SK-N-SH (cell line): ENCODE measurements at regions not wholly inside any gene's neighbourhood (a gene's known extent, or its start where the extent isn't known, plus 50 kb on each side); places are given as distances from the start of the nearest gene placed in this dataset.

ENCODE experiments used
- CTCF ChIA-PET: fragments of 300-600, 350-600 bp; formaldehyde crosslinking; extraction: SDS; loops from one replicate; lab custom pipeline; 2021; lab: Yijun Ruan, JAX
- POLR2A ChIA-PET: fragments of 350-600 bp; sonication (Branson Sonifier 250); formaldehyde crosslinking; extraction: SDS; loops from one replicate; lab custom pipeline; 2020; ENCODE audit warnings: antibody characterized with exemption, inconsistent platforms; lab: Yijun Ruan, JAX
- DNase-seq: peaks from one replicate; pipeline ENCODE4 v3.0.0; 2012
- H2AFZ ChIP-seq: fragments of 200-600 bp; sonication (generic); 2 replicates; pipeline ENCODE4 v1.8.1; 2016; ENCODE audit warnings: antibody characterized with exemption, mild to moderate bottlenecking, low read depth
- H3F3A ChIP-seq: fragments of 200-600 bp; sonication (generic); replicated peaks from 2 replicates; pipeline ENCODE3; 2016; ENCODE audit warnings: antibody characterized with exemption, mild to moderate bottlenecking; ENCODE audit not compliant: insufficient read depth
- H3K27ac ChIP-seq, 2 experiments: fragments of 200-500 bp in 1 of 2; fragments of 200-600 bp in 1 of 2; sonication (Bioruptor generic) in 1 of 2; sonication (generic), shearing (Covaris generic) in 1 of 2; 2 replicates each; pipeline versions ENCODE4 v1.5.1 to v1.6.1; 2014 to 2016; ENCODE audit warnings: low read depth in 2 of 2, inconsistent platforms in 1 of 2, low read length in 1 of 2, mild to moderate bottlenecking in 1 of 2, mixed read lengths in 1 of 2
- H3K27me3 ChIP-seq: fragments of 200-600 bp; sonication (generic), shearing (Covaris generic); 2 replicates; pipeline ENCODE4 v1.6.1; 2016; ENCODE audit warnings: mixed run types; ENCODE audit not compliant: insufficient read depth
- H3K36me3 ChIP-seq, 2 experiments: fragments of 200-500 bp in 1 of 2; fragments of 200-600 bp in 1 of 2; sonication (Bioruptor generic) in 1 of 2; sonication (generic) in 1 of 2; replicated peaks in 1 of 2; 2 replicates each; pipeline versions ENCODE3 to v1.5.1; 2014 to 2016; ENCODE audit warnings: low read length in 1 of 2, mild to moderate bottlenecking in 1 of 2; ENCODE audit not compliant: insufficient read depth in 2 of 2, control insufficient read depth in 1 of 2
- H3K4me1 ChIP-seq, 2 experiments: fragments of 200-500 bp in 1 of 2; fragments of 200-600 bp in 1 of 2; sonication (Bioruptor generic) in 1 of 2; sonication (generic), shearing (Covaris generic) in 1 of 2; 2 replicates each; pipeline versions ENCODE4 v1.5.1 to v1.6.1; 2014 to 2016; ENCODE audit warnings: low read depth in 1 of 2, low read length in 1 of 2, mixed run types in 1 of 2; ENCODE audit not compliant: insufficient read depth in 2 of 2, control insufficient read depth in 1 of 2
- H3K4me2 ChIP-seq: fragments of 200-600 bp; sonication (generic), shearing (Covaris generic); 2 replicates; pipeline ENCODE4 v1.6.1; 2017; ENCODE audit warnings: mixed run types
- H3K4me3 ChIP-seq, 2 experiments: fragments of 200-500 bp in 1 of 2; fragments of 200-600 bp in 1 of 2; sonication (Bioruptor generic) in 1 of 2; sonication (generic), shearing (Covaris generic) in 1 of 2; 2 replicates each; pipeline versions ENCODE4 v1.5.1 to v1.8.1; 2014 to 2016; ENCODE audit warnings: low read depth in 2 of 2, inconsistent platforms in 1 of 2, low read length in 1 of 2, mild to moderate bottlenecking in 1 of 2, mixed read lengths in 1 of 2, moderate library complexity in 1 of 2
- H3K79me2 ChIP-seq: fragments of 200-600 bp; sonication (generic); 2 replicates; pipeline ENCODE4 v1.8.1; 2017; ENCODE audit warnings: mild to moderate bottlenecking; ENCODE audit not compliant: insufficient read depth
- H3K9ac ChIP-seq: fragments of 200-600 bp; sonication (generic); 2 replicates; pipeline ENCODE4 v1.6.1; 2017; ENCODE audit warnings: mixed run types
- H3K9me2 ChIP-seq: fragments of 200-600 bp; sonication (generic); 2 replicates; pipeline ENCODE4 v1.6.1; 2017; ENCODE audit warnings: mixed run types
- H3K9me3 ChIP-seq: fragments of 200-600 bp; sonication (generic); 2 replicates; pipeline ENCODE4 v1.6.1; 2017; ENCODE audit warnings: mixed run types, mild to moderate bottlenecking, moderate library complexity
- H4K20me1 ChIP-seq: fragments of 200-600 bp; sonication (generic); 2 replicates; pipeline ENCODE4 v1.6.1; 2017; ENCODE audit warnings: mild to moderate bottlenecking, mixed run types; ENCODE audit not compliant: insufficient read depth
- CTCF ChIP-seq: fragments of 200-600 bp; sonication (generic); IDR thresholded peaks from 2 replicates; pipeline ENCODE4 v1.6.1; 2017; ENCODE audit warnings: antibody characterized with exemption, mild to moderate bottlenecking, moderate library complexity
- FOSL2 ChIP-seq: IDR thresholded peaks from 2 replicates; pipeline ENCODE4 v1.4.0; 2012; ENCODE audit warnings: low read depth, mild to moderate bottlenecking, moderate library complexity, borderline replicate concordance
- FOXM1 ChIP-seq: IDR thresholded peaks from 2 replicates; pipeline ENCODE4 v1.4.0; 2012; ENCODE audit warnings: low read depth, mild to moderate bottlenecking
- GATA2 ChIP-seq: sonication (generic); formaldehyde crosslinking; IDR thresholded peaks from 2 replicates; pipeline ENCODE4 v1.5.0; 2020; ENCODE audit warnings: mild to moderate bottlenecking, missing genetic modification reagents
- MAX ChIP-seq: IDR thresholded peaks from 2 replicates; pipeline ENCODE4 v1.4.0; 2012; ENCODE audit warnings: low read depth
- MEF2A ChIP-seq: IDR thresholded peaks from 2 replicates; pipeline ENCODE4 v1.4.0; 2012; ENCODE audit warnings: low read depth, borderline replicate concordance
- MXI1 ChIP-seq: IDR thresholded peaks from 2 replicates; pipeline ENCODE4 v1.6.1; 2012; ENCODE audit warnings: mild to moderate bottlenecking, low read depth, low read length, improper control_type of control experiment
- NFIC ChIP-seq: IDR thresholded peaks from 2 replicates; pipeline ENCODE4 v1.4.0; 2012; ENCODE audit warnings: borderline replicate concordance
- RAD21 ChIP-seq: IDR thresholded peaks from 2 replicates; pipeline ENCODE4 v1.6.1; 2012; ENCODE audit warnings: mild to moderate bottlenecking, low read length
- RCOR1 ChIP-seq: fragments of 150-350 bp; IDR thresholded peaks from 2 replicates; pipeline ENCODE4 v1.6.1; 2017; ENCODE audit warnings: antibody characterized with exemption, low read length
- RXRA ChIP-seq: IDR thresholded peaks from 2 replicates; pipeline ENCODE4 v1.4.0; 2012; ENCODE audit warnings: low read depth, mild to moderate bottlenecking, borderline replicate concordance
- SIN3A ChIP-seq: IDR thresholded peaks from 2 replicates; pipeline ENCODE4 v1.6.1; 2012; ENCODE audit warnings: low read depth, mild to moderate bottlenecking, low read length, moderate library complexity, borderline replicate concordance
- USF2 ChIP-seq: fragments of 150-350 bp; IDR thresholded peaks from 2 replicates; pipeline ENCODE4 v1.6.1; 2017; ENCODE audit warnings: antibody characterized with exemption, low read length, low read depth, borderline replicate concordance
- YY1 ChIP-seq: IDR thresholded peaks from 2 replicates; pipeline ENCODE4 v1.4.0; 2012; ENCODE audit warnings: low read depth, mild to moderate bottlenecking
- ZBTB33 ChIP-seq: IDR thresholded peaks from 2 replicates; pipeline ENCODE4 v1.4.0; 2012; ENCODE audit warnings: low read depth, borderline replicate concordance
- WGBS: methylation state at CpG from one replicate; pipeline ENCODE4 v1.1.6; 2017; ENCODE audit warnings: low lambda C conversion rate; 5-methylcytosine and 5-hydroxymethylcytosine counted together
- TF ChIP-seq, protein P1 (sequence below): IDR thresholded peaks from 2 replicates; pipeline ENCODE4 v1.6.1; 2012; ENCODE audit warnings: mild to moderate bottlenecking, low read depth, low read length, moderate library complexity

- no peaks in the 10 kb centered on the region for H3K4me1 ChIP-seq
- no peak for DNase-seq
- H3K27me3 ChIP-seq, result no peaks in the 10 kb centered on the region
- H3K4me2 ChIP-seq, result no peak overlapping the region
- H3K9me3 ChIP-seq, result no peaks in the 10 kb centered on the region
- no peak overlapping the region for H2AFZ ChIP-seq
- H3K27ac ChIP-seq, result no peak overlapping the region
- no peak overlapping the region for H3K9ac ChIP-seq
- no peak overlapping the region for H3K4me3 ChIP-seq
- H3K9me2 ChIP-seq, result no peaks in the 10 kb centered on the region
- CTCF ChIA-PET, result no interaction called here
- H4K20me1 ChIP-seq, result no peaks in the 10 kb centered on the region
- H3K36me3 ChIP-seq, result no peaks in the 10 kb centered on the region
- POLR2A ChIA-PET, result no interaction called here
- 100% methylated on average over 1 of the region's 1 CpG for WGBS
- H3K79me2 ChIP-seq, result no peaks in the 10 kb centered on the region
- no peaks in the 10 kb centered on the region for H3F3A ChIP-seq
- no peak for TF ChIP-seq FOXM1
- TF ChIP-seq RXRA, result no peak
- TF ChIP-seq USF2, result no peak
- TF ChIP-seq FOSL2, result no peak
- TF ChIP-seq YY1, result no peak
- TF ChIP-seq RCOR1, result no peak
- no peak for TF ChIP-seq GATA2 (CRISPR knock-in tag)
- no peak for TF ChIP-seq ZBTB33
- no peak for TF ChIP-seq SIN3A
- TF ChIP-seq MEF2A, result no peak
- no peak for TF ChIP-seq CTCF
- no peak for TF ChIP-seq RAD21
- no peak for TF ChIP-seq MAX
- TF ChIP-seq NFIC, result no peak
- no peak for TF ChIP-seq MXI1
- TF ChIP-seq, protein P1, sequence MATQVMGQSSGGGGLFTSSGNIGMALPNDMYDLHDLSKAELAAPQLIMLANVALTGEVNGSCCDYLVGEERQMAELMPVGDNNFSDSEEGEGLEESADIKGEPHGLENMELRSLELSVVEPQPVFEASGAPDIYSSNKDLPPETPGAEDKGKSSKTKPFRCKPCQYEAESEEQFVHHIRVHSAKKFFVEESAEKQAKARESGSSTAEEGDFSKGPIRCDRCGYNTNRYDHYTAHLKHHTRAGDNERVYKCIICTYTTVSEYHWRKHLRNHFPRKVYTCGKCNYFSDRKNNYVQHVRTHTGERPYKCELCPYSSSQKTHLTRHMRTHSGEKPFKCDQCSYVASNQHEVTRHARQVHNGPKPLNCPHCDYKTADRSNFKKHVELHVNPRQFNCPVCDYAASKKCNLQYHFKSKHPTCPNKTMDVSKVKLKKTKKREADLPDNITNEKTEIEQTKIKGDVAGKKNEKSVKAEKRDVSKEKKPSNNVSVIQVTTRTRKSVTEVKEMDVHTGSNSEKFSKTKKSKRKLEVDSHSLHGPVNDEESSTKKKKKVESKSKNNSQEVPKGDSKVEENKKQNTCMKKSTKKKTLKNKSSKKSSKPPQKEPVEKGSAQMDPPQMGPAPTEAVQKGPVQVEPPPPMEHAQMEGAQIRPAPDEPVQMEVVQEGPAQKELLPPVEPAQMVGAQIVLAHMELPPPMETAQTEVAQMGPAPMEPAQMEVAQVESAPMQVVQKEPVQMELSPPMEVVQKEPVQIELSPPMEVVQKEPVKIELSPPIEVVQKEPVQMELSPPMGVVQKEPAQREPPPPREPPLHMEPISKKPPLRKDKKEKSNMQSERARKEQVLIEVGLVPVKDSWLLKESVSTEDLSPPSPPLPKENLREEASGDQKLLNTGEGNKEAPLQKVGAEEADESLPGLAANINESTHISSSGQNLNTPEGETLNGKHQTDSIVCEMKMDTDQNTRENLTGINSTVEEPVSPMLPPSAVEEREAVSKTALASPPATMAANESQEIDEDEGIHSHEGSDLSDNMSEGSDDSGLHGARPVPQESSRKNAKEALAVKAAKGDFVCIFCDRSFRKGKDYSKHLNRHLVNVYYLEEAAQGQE, result no peak
Observed at GRCh38 chr5:143732402-143732801, 79.6 kb upstream of the HMHB1 start.
